PFSK-1 (cell line): ENCODE measurements at regions not wholly inside any gene's neighbourhood (a gene's known extent, or its start where the extent isn't known, plus 50 kb on each side); places are given as distances from the start of the nearest gene placed in this dataset.

Source experiments
- FOXP2 ChIP-seq: optimal IDR thresholded peaks from 2 replicates; pipeline ENCODE3; 2011; ENCODE audit warnings: borderline replicate concordance, control low read depth, inconsistent platforms; ENCODE audit not compliant: insufficient read depth; ENCODE audit errors: extremely low read length, extremely low read depth
- SIN3A ChIP-seq: IDR thresholded peaks from 2 replicates; pipeline ENCODE4 v1.6.1; 2012; ENCODE audit warnings: mild to moderate bottlenecking, low read length, moderate library complexity, borderline replicate concordance; ENCODE audit not compliant: insufficient read depth
- TAF1 ChIP-seq: IDR thresholded peaks from 2 replicates; pipeline ENCODE4 v1.6.1; 2012; ENCODE audit warnings: low read length, control low read depth, borderline replicate concordance; ENCODE audit not compliant: insufficient read depth
- TF ChIP-seq, protein P1 (sequence below), 2 experiments: IDR thresholded peaks; 2 replicates each; pipeline versions ENCODE4 v1.6.1 to v1.8.0; 2011 to 2012; ENCODE audit warnings: low read depth in 2 of 2, low read length in 2 of 2, control low read depth in 1 of 2, inconsistent platforms in 1 of 2, mild to moderate bottlenecking in 1 of 2, moderate library complexity in 1 of 2; ENCODE audit not compliant: insufficient read depth in 1 of 2

DNA sequence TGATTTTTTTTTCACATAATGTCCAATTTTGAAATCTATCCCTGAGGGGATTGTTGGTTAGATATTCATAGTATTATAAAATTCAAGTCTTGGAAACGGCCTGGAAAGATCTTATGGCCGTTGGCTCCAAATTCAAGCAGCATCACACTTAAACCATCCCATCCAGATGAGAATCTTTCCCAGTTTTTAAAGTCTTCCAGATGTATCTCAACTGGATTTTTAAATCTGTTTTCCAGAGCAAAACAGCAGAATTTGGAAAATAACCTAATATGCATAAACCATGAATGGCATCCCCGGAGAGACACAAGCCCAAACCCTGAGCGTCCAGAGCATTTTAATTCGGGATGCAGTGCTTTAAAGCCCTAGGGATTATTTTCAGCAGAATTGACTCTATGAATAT is 208.2 kb upstream of the PRKCQ start:
- no peak for TF ChIP-seq FOXP2
- no peak for TF ChIP-seq TAF1
- no peak for TF ChIP-seq SIN3A
- TF ChIP-seq, protein P1, sequence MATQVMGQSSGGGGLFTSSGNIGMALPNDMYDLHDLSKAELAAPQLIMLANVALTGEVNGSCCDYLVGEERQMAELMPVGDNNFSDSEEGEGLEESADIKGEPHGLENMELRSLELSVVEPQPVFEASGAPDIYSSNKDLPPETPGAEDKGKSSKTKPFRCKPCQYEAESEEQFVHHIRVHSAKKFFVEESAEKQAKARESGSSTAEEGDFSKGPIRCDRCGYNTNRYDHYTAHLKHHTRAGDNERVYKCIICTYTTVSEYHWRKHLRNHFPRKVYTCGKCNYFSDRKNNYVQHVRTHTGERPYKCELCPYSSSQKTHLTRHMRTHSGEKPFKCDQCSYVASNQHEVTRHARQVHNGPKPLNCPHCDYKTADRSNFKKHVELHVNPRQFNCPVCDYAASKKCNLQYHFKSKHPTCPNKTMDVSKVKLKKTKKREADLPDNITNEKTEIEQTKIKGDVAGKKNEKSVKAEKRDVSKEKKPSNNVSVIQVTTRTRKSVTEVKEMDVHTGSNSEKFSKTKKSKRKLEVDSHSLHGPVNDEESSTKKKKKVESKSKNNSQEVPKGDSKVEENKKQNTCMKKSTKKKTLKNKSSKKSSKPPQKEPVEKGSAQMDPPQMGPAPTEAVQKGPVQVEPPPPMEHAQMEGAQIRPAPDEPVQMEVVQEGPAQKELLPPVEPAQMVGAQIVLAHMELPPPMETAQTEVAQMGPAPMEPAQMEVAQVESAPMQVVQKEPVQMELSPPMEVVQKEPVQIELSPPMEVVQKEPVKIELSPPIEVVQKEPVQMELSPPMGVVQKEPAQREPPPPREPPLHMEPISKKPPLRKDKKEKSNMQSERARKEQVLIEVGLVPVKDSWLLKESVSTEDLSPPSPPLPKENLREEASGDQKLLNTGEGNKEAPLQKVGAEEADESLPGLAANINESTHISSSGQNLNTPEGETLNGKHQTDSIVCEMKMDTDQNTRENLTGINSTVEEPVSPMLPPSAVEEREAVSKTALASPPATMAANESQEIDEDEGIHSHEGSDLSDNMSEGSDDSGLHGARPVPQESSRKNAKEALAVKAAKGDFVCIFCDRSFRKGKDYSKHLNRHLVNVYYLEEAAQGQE (IDR thresholded peaks at IDR 0.05; ENCODE audit: insufficient read depth in 1 of 2, low read depth in 2 of 2, low read length in 2 of 2), result no peak
